GM23248 (cell line): ENCODE measurements at regions not wholly inside any gene's neighbourhood (a gene's known extent, or its start where the extent isn't known, plus 50 kb on each side); places are given as distances from the start of the nearest gene placed in this dataset.

Experiments
- DNase-seq: peaks from one replicate; pipeline ENCODE4 v3.0.0-alpha.2; 2015
- H2AFZ ChIP-seq: fragments of 200-600 bp; sonication (generic); 2 replicates; pipeline ENCODE4 v1.6.1; 2016; ENCODE audit warnings: antibody characterized with exemption
- H3F3A ChIP-seq: fragments of 200-600 bp; sonication (generic); 2 replicates; pipeline ENCODE4 v1.6.1; 2016; ENCODE audit warnings: mild to moderate bottlenecking, antibody characterized with exemption, mixed run types; ENCODE audit not compliant: insufficient read depth
- H3K27ac ChIP-seq: fragments of 200-600 bp; sonication (generic); 2 replicates; pipeline ENCODE4 v1.5.1; 2016; ENCODE audit warnings: mild to moderate bottlenecking
- H3K27me3 ChIP-seq: fragments of 200-600 bp; sonication (generic); replicated peaks from 2 replicates; pipeline ENCODE4 v1.6.1; 2016; ENCODE audit warnings: mild to moderate bottlenecking; ENCODE audit not compliant: insufficient read depth
- H3K36me3 ChIP-seq: fragments of 200-600 bp; sonication (generic); 2 replicates; pipeline ENCODE4 v1.6.1; 2016; ENCODE audit warnings: low read depth, mild to moderate bottlenecking
- H3K4me1 ChIP-seq: fragments of 200-600 bp; sonication (generic); 2 replicates; pipeline ENCODE4 v1.6.1; 2016; ENCODE audit warnings: mild to moderate bottlenecking; ENCODE audit not compliant: insufficient read depth
- H3K4me2 ChIP-seq: fragments of 200-600 bp; sonication (generic); one replicate; pipeline ENCODE4 v1.6.1; 2016; ENCODE audit warnings: mild to moderate bottlenecking; ENCODE audit not compliant: unreplicated experiment
- H3K4me3 ChIP-seq: fragments of 200-600 bp; sonication (generic); 2 replicates; pipeline ENCODE4 v1.5.1; 2016; ENCODE audit warnings: mild to moderate bottlenecking
- H3K79me2 ChIP-seq: fragments of 200-600 bp; sonication (generic); 2 replicates; pipeline ENCODE4 v1.6.1; 2016; ENCODE audit warnings: mild to moderate bottlenecking; ENCODE audit not compliant: insufficient read depth
- H3K9ac ChIP-seq: fragments of 200-600 bp; sonication (generic); 2 replicates; pipeline ENCODE4 v1.6.1; 2016; ENCODE audit warnings: mild to moderate bottlenecking
- H3K9me2 ChIP-seq: fragments of 200-600 bp; sonication (generic); 2 replicates; pipeline ENCODE4 v1.6.1; 2016; ENCODE audit warnings: mixed run types, mild to moderate bottlenecking, moderate library complexity; ENCODE audit not compliant: insufficient read depth
- H3K9me3 ChIP-seq: fragments of 200-600 bp; sonication (generic); one replicate; pipeline ENCODE4 v1.6.1; 2017; ENCODE audit warnings: low read depth
- H4K20me1 ChIP-seq: fragments of 200-600 bp; sonication (generic); 2 replicates; pipeline ENCODE4 v1.6.0; 2016; ENCODE audit not compliant: insufficient read depth
- EZH2 ChIP-seq: fragments of 200-600 bp; sonication (generic); IDR thresholded peaks from 2 replicates; pipeline ENCODE4 v1.6.1; 2018; ENCODE audit warnings: antibody characterized with exemption, mild to moderate bottlenecking; ENCODE audit not compliant: insufficient read depth, poor library complexity, severe bottlenecking
- EZH2phosphoT487 ChIP-seq: fragments of 200-600 bp; sonication (generic); IDR thresholded peaks from 2 replicates; pipeline ENCODE4 v1.6.1; 2018; ENCODE audit warnings: antibody characterized with exemption, moderate library complexity, mild to moderate bottlenecking, low read depth; ENCODE audit not compliant: insufficient read depth
- WGBS, 2 experiments: methylation state at CpG; one replicate each; pipeline ENCODE4 v1.1.6; 2015 to 2017; ENCODE audit warnings: low lambda C conversion rate in 2 of 2, low coverage in 1 of 2; ENCODE audit errors: missing lambda C conversion rate in 2 of 2; 5-methylcytosine and 5-hydroxymethylcytosine counted together
- in situ Hi-C: fragments of 300-500 bp; cut with MboI; formaldehyde crosslinking; loops from 2 replicates; pipeline ENCODE4 v1.15.0; 2020

DNA sequence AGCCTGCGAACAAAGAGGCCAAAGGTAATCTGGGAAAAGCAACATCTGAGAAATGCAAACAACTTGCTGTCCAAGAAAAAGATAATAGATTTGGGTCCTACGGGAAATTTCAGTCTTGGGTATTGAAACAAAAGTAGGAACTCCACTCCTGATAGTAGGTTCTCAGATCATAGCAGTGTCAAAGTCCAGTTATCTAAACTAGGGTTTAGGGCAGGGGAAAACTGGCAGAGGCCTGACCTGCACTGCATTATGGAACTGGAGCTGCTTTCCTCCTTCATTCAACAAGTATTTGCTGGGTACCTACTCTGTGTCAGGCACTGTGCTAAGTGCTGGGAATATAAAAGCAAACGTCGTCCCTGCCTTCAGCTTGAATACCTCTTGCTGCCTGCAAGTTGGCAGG lies 60.7 kb upstream of the NGF start:
- Histone ChIP-seq H3K9ac (no peak overlapping the region), H3K4me1 (no peaks in the 10 kb centered on the region), H2AFZ (no peak overlapping the region), H3F3A (no peaks in the 10 kb centered on the region), H3K27me3 (no peaks in the 10 kb centered on the region), H3K79me2 (no peaks in the 10 kb centered on the region), H3K4me3 (no peak overlapping the region), H3K4me2 (no peak overlapping the region), H4K20me1 (no peaks in the 10 kb centered on the region), H3K36me3 (no peaks in the 10 kb centered on the region), H3K9me2 (no peaks in the 10 kb centered on the region), H3K9me3 (no peaks in the 10 kb centered on the region), H3K27ac (no peak overlapping the region)
- in situ Hi-C loops: no loop called here
- no peak for DNase-seq
- 93 to 94% methylated on average over 4 of the region's 4 CpGs for WGBS, 2 experiments
- TF ChIP-seq EZH2 (no peak), EZH2phosphoT487 (no peak)
